Upper lobe of left lung (tissue), 6 donors: ENCODE measurements at regions not wholly inside any gene's neighbourhood (a gene's known extent, or its start where the extent isn't known, plus 50 kb on each side); places are given as distances from the start of the nearest gene placed in this dataset.
A peak's percentile ranks its signal among the peaks of the same experiment; 100 is the strongest.

ENCODE experiments used
- ATAC-seq, 2 donors: fragments of 200-7000 bp; cut with Tn5 transposase; one replicate each; pipeline ENCODE4 v1.9.1; 2022; ENCODE audit warnings: mild to moderate bottlenecking in 2 of 2, moderate library complexity in 2 of 2; ENCODE audit not compliant: low FRiP score in 2 of 2
- DNase-seq, 2 donors: peaks; one replicate each; pipeline ENCODE4 v3.0.0-alpha.2; 2019 to 2020
- H3K27ac ChIP-seq, 4 donors: fragments of 200-600 bp; sonication (generic); one replicate each; pipeline ENCODE4 v1.5.1; 2016 to 2019
- H3K27me3 ChIP-seq, 4 donors: fragments of 200-600 bp; sonication (generic); one replicate each; pipeline ENCODE4 v1.5.1; 2017 to 2019
- H3K36me3 ChIP-seq, 4 donors: fragments of 200-600 bp; sonication (generic); one replicate each; pipeline ENCODE4 v1.5.1; 2016 to 2019
- H3K4me1 ChIP-seq, 4 donors: fragments of 200-600 bp; sonication (generic); one replicate each; pipeline ENCODE4 v1.5.1; 2018 to 2019
- H3K4me3 ChIP-seq, 4 donors: fragments of 200-600 bp; sonication (generic); one replicate each; pipeline ENCODE4 v1.5.1; 2017 to 2019; ENCODE audit warnings: mild to moderate bottlenecking in 2 of 4, moderate library complexity in 1 of 4
- H3K9me3 ChIP-seq, 4 donors: fragments of 200-600 bp; sonication (generic); one replicate each; pipeline ENCODE4 v1.5.1; 2018 to 2019
- EP300 ChIP-seq, 4 donors: sonication (generic); formaldehyde crosslinking; IDR thresholded peaks; one replicate each; pipeline ENCODE4 v1.5.1; 2017; ENCODE audit warnings: antibody characterized with exemption in 4 of 4, control low read depth in 2 of 4
- POLR2A ChIP-seq, 4 donors: fragments of 450-650 bp; IDR thresholded peaks; one replicate each; pipeline ENCODE4 v1.5.1; 2016 to 2017; ENCODE audit warnings: antibody characterized with exemption in 4 of 4, mild to moderate bottlenecking in 2 of 4
- POLR2AphosphoS5 ChIP-seq, 2 donors: sonication (generic); formaldehyde crosslinking; IDR thresholded peaks; one replicate each; pipeline ENCODE4 v1.5.1; 2017; ENCODE audit warnings: antibody characterized with exemption in 2 of 2
- WGBS, 2 donors: methylation state at CpG; one replicate each; pipeline ENCODE4 v1.1.5; 2017 to 2018; 5-methylcytosine and 5-hydroxymethylcytosine counted together
- TF ChIP-seq, protein P1 (sequence below), 6 experiments: fragments of 450-650 bp in 4 of 6; fragments of 200-600 bp in 2 of 6; sonication (generic) in 2 of 6; IDR thresholded peaks; one replicate each; pipeline ENCODE4 v1.5.1; 2016 to 2019; ENCODE audit warnings: antibody characterized with exemption in 6 of 6
- donor health status: DM: no; HTN: no; CAD: no; lungs with moderate emphysema.
- donor health status: DM: no; HTN: yes; CAD: no; lungs with severe emphysema.

GRCh38 chr22:27445881-27446280, 355.7 kb downstream of the MN1 start:
- Histone ChIP-seq H3K9me3 (peaks cover 0 to 3% (median 0%) of the 10 kb centered on the region in 4 donors), H3K27me3 (no peaks in the 10 kb centered on the region), H3K36me3 (no peaks in the 10 kb centered on the region), H3K4me3 (no peak overlapping the region), H3K27ac (no peak overlapping the region), H3K4me1 (no peaks in the 10 kb centered on the region)
- DNase-seq (no peak), ATAC-seq (peak in 1 of 2 donors; percentile 63)
- WGBS, 2 donors, result 45 to 46% methylated on average over 8 to 10 of the region's 10 CpGs
- TF ChIP-seq, protein P1, sequence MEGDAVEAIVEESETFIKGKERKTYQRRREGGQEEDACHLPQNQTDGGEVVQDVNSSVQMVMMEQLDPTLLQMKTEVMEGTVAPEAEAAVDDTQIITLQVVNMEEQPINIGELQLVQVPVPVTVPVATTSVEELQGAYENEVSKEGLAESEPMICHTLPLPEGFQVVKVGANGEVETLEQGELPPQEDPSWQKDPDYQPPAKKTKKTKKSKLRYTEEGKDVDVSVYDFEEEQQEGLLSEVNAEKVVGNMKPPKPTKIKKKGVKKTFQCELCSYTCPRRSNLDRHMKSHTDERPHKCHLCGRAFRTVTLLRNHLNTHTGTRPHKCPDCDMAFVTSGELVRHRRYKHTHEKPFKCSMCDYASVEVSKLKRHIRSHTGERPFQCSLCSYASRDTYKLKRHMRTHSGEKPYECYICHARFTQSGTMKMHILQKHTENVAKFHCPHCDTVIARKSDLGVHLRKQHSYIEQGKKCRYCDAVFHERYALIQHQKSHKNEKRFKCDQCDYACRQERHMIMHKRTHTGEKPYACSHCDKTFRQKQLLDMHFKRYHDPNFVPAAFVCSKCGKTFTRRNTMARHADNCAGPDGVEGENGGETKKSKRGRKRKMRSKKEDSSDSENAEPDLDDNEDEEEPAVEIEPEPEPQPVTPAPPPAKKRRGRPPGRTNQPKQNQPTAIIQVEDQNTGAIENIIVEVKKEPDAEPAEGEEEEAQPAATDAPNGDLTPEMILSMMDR (IDR thresholded peaks at IDR 0.05), result no peak
- TF ChIP-seq EP300 (IDR thresholded peaks at IDR 0.05) (no peak), POLR2AphosphoS5 (IDR thresholded peaks at IDR 0.05) (no peak), POLR2A (IDR thresholded peaks at IDR 0.05) (no peak)

GRCh38 chr22:27447289-27447688, 354.3 kb downstream of the MN1 start:
- Histone ChIP-seq H3K4me1 (no peaks in the 10 kb centered on the region), H3K27ac (no peak overlapping the region), H3K27me3 (no peaks in the 10 kb centered on the region), H3K9me3 (peaks cover 0 to 3% (median 0%) of the 10 kb centered on the region in 4 donors), H3K4me3 (no peak overlapping the region), H3K36me3 (no peaks in the 10 kb centered on the region)
- no peak for ATAC-seq
- WGBS, 2 donors, result 83 to 85% methylated on average over 7 to 11 of the region's 11 CpGs
- TF ChIP-seq, protein P1 (IDR thresholded peaks at IDR 0.05), result no peak
- TF ChIP-seq POLR2AphosphoS5 (IDR thresholded peaks at IDR 0.05), result no peak
- TF ChIP-seq POLR2A (IDR thresholded peaks at IDR 0.05), result no peak
- no peak for TF ChIP-seq EP300 (IDR thresholded peaks at IDR 0.05)
- DNase-seq, result no peak

GRCh38 chr22:27450448-27450847, 351.1 kb downstream of the MN1 start:
- H3K27me3 ChIP-seq, result no peaks in the 10 kb centered on the region
- DNase-seq (no peak), ATAC-seq (no peak)
- no peaks in the 10 kb centered on the region for H3K36me3 ChIP-seq
- H3K4me1 ChIP-seq, result no peaks in the 10 kb centered on the region
- H3K27ac ChIP-seq, result no peak overlapping the region
- TF ChIP-seq POLR2A (IDR thresholded peaks at IDR 0.05), result no peak
- TF ChIP-seq POLR2AphosphoS5 (IDR thresholded peaks at IDR 0.05), result no peak
- no peak for TF ChIP-seq EP300 (IDR thresholded peaks at IDR 0.05)
- TF ChIP-seq, protein P1 (IDR thresholded peaks at IDR 0.05), result no peak
- H3K4me3 ChIP-seq, result no peak overlapping the region
- H3K9me3 ChIP-seq, result peaks cover 0 to 3% (median 0%) of the 10 kb centered on the region in 4 donors

GRCh38 chr22:27452245-27452644, 349.3 kb downstream of the MN1 start:
- 89 to 90% methylated on average over 4 of the region's 4 CpGs for WGBS, 2 donors
- H3K36me3 ChIP-seq, result no peaks in the 10 kb centered on the region
- H3K4me1 ChIP-seq, result no peaks in the 10 kb centered on the region
- H3K27ac ChIP-seq, result no peak overlapping the region
- no peak for TF ChIP-seq POLR2A (IDR thresholded peaks at IDR 0.05)
- H3K27me3 ChIP-seq, result no peaks in the 10 kb centered on the region
- ATAC-seq (no peak), DNase-seq (no peak)
- H3K4me3 ChIP-seq, result no peak overlapping the region
- peaks cover 0 to 3% (median 0%) of the 10 kb centered on the region in 4 donors for H3K9me3 ChIP-seq

DNA sequence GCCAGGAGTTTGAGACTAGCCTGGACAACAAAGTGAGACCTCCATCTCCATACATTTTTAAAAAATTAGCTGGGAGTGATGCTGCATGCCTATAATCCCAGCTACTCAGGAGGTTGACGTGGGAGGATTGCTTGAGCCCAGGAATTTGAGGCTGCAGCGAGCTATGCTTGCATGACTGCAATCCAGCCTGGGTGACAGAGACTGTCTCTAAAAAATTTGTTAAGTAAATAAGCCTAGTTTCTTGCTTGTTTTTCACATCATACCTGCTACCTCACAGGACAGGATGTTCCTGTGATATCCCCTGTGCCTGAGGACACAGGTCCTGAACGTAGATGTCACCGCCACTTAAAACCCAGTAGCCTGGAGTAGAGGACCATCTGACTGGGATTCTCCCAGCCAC, 348.6 kb downstream of the MN1 start:
- ATAC-seq (no peak), DNase-seq (no peak)
- TF ChIP-seq POLR2A (IDR thresholded peaks at IDR 0.05), result no peak
- TF ChIP-seq EP300 (IDR thresholded peaks at IDR 0.05), result no peak
- no peak for TF ChIP-seq POLR2AphosphoS5 (IDR thresholded peaks at IDR 0.05)
- TF ChIP-seq, protein P1 (IDR thresholded peaks at IDR 0.05), result no peak
- Histone ChIP-seq H3K9me3 (peaks cover 0 to 3% (median 0%) of the 10 kb centered on the region in 4 donors), H3K4me3 (no peak overlapping the region), H3K27me3 (no peaks in the 10 kb centered on the region), H3K36me3 (no peaks in the 10 kb centered on the region), H3K27ac (no peak overlapping the region), H3K4me1 (no peaks in the 10 kb centered on the region)
- WGBS, 2 donors, result 79 to 87% methylated on average over 4 of the region's 4 CpGs
